Activated CD4-positive, alpha-beta memory T cell treated with anti-CD3 and anti-CD28 coated beads for 36 hours (primary cell): ENCODE measurements at regions not wholly inside any gene's neighbourhood (a gene's known extent, or its start where the extent isn't known, plus 50 kb on each side); places are given as distances from the start of the nearest gene placed in this dataset.

Experiments used
- CTCF ChIA-PET: fragments of 350-600 bp; sonication (Branson Sonifier 250); formaldehyde crosslinking; loops from one replicate; lab custom pipeline; 2021; ENCODE audit warnings: antibody characterized with exemption, inconsistent platforms; lab: Charles Lee
- POLR2A ChIA-PET: fragments of 350-600 bp; sonication (Branson Sonifier 250); formaldehyde crosslinking; loops from one replicate; lab custom pipeline; 2021; ENCODE audit warnings: antibody characterized with exemption; lab: Charles Lee
- DNase-seq: peaks from one replicate; pipeline ENCODE4 v3.0.0-alpha.2; 2020
- H3K27ac Mint-ChIP-seq: one replicate; pipeline ENCODE4 v1.8.0; 2021; ENCODE audit warnings: mixed read lengths
- H3K27me3 Mint-ChIP-seq: one replicate; pipeline ENCODE4 v1.8.0; 2021; ENCODE audit warnings: mixed read lengths
- H3K36me3 Mint-ChIP-seq: one replicate; pipeline ENCODE4 v1.8.0; 2021; ENCODE audit warnings: mixed read lengths
- H3K4me1 Mint-ChIP-seq: one replicate; pipeline ENCODE4 v1.8.0; 2021; ENCODE audit warnings: low read depth, mixed read lengths
- H3K4me3 Mint-ChIP-seq: one replicate; pipeline ENCODE4 v1.8.0; 2021; ENCODE audit warnings: mild to moderate bottlenecking, mixed read lengths
- H3K9me3 Mint-ChIP-seq: one replicate; pipeline ENCODE4 v1.8.0; 2021; ENCODE audit warnings: mixed read lengths
- intact Hi-C: fragments of 100-400 bp; cut with micrococcal nuclease; formaldehyde crosslinking; loops from one replicate; pipeline ENCODE4 v1.15.1; 2023

DNA sequence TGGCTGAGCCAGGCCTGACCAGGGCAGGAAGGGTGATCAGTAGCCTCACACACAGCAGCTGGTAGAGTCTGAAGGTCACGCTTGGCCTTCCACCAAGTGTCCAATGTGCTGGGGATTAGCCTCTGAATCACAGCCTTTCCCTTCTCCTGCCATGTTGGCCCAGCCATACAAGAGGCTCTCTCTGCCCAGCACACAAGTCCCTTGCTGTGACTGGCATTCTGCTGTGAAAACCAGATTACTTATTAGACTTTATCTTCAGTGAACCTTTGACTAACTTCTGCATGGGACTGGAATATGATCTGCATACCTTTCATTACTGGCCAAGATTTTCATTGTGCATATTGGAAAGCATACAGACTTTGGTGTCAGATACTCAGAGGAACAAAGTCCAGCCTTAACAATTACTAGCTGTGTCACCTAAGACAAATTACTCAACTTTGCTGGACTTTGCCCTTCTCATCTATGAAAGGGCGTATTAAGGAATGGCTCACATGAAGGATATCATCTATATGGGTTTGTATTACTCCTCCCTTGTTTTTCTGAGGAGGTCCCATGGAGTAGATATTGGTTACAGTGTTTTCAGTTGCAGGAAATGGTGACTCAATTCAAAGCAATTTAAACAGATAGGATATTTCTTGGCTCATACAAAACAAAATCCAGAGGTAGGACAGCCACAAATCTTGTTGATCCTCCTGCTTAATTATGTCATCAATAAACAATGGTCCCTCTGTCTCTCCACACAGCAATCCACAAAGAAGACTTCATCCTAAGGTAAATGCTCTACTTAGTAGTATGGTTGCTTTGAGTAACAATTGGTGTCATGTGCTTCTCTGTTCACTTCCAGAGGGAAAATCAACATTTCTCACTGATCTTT lies 99.6 kb downstream of the DYRK2 start:
- H3K27ac Mint-ChIP-seq, result no peak overlapping the region
- H3K36me3 Mint-ChIP-seq, result peaks cover 3% of the 10 kb centered on the region
- H3K9me3 Mint-ChIP-seq, result no peaks in the 10 kb centered on the region
- POLR2A ChIA-PET, result no interaction called here
- intact Hi-C loops, result no loop called here
- peaks cover 1% of the 10 kb centered on the region for H3K27me3 Mint-ChIP-seq
- DNase-seq, result no peak
- CTCF ChIA-PET, result no interaction called here
- no peaks in the 10 kb centered on the region for H3K4me1 Mint-ChIP-seq
- H3K4me3 Mint-ChIP-seq, result no peak overlapping the region

DNA sequence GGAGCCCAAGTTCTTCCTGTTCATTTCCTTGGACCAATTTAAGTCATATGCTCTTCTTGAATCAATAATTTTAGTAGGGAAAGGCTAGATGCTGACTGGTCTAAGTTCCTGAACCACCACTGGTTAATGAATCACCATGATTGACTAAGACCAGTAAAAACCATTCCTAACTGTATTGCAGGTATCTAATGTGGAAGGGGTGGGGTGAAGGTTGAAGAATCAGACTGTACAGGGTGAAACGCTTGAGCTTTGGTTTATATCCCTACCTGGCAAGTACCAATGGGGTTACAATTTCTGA lies 100.1 kb downstream of the DYRK2 start:
- CTCF ChIA-PET, result no interaction called here
- H3K36me3 Mint-ChIP-seq, result peaks cover 3% of the 10 kb centered on the region

DNA sequence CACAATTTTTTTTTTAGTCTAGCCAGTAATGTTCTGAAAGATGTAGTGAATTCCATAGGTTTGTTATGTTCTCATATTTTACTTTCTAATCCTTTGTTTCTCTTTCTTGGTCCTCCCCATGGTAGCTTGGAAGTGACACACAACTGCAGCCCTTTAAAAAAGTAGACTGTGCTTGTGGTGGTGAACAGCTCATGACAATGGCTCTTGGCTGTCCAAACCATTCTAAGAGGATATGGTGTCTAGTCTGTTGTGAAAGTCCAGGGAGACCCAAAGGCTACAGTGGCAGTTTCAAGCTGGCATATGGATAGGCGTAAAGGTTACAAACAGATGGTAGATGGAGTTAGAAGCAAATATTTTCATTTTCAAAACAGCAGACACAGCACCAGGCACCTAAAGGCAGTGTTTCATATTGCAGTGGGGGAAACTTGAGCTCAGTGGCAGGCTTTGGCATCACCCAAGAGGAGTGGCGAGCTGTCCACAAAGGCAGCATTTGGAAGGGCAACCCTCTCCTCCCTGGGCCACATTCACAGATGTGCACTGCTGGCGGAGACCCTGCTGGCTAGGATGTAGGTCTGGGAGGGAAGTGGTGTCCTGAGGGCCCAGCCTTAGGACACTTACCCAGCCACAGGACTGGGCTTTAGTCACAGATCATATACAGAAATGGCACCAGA lies 102.1 kb downstream of the DYRK2 start:
- CTCF ChIA-PET, result no interaction called here
- Mint-ChIP-seq H3K4me1 (peaks cover 6% of the 10 kb centered on the region), H3K4me3 (no peak overlapping the region), H3K36me3 (peaks cover 3% of the 10 kb centered on the region), H3K27me3 (no peaks in the 10 kb centered on the region), H3K9me3 (no peaks in the 10 kb centered on the region), H3K27ac (no peak overlapping the region)
- POLR2A ChIA-PET, result no interaction called here
- intact Hi-C loops, result no loop called here
- DNase-seq, result no peak

More for the DNA sequence above, 100.1 kb downstream of the DYRK2 start:
- H3K4me1 Mint-ChIP-seq, result no peaks in the 10 kb centered on the region
- intact Hi-C loops, result no loop called here
- H3K9me3 Mint-ChIP-seq, result no peaks in the 10 kb centered on the region
- POLR2A ChIA-PET, result no interaction called here
- no peak overlapping the region for H3K27ac Mint-ChIP-seq
- DNase-seq, result no peak
- H3K4me3 Mint-ChIP-seq, result no peak overlapping the region
- H3K27me3 Mint-ChIP-seq, result peaks cover 1% of the 10 kb centered on the region

DNA sequence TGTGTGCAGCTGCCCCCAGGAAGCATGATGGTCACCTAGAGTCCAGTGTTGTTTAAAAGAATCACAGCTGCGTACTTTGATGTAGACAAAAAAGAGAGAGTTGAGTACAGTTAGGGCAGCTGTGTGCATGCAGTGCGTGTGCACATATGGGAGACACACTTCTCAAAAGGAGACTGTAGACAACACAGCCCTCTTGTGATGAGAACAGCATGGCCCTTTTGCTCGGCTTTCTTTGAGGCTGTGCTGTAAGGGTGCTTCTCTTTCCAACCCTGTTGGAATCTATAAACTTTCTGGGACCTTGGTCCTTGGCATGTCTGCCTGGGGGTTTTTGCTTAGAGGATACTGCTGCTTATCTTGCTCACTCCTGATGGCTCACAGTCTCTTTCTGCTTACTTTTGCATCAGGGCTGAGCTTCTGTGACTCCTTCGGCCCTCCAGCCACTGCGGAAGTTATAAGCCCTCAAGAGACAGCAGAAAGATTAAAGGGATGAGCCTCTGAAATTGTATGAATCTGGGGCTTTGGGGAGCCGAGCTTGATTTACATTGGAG lies 102.9 kb downstream of the DYRK2 start:
- H3K27me3 Mint-ChIP-seq, result no peaks in the 10 kb centered on the region
- H3K36me3 Mint-ChIP-seq, result no peaks in the 10 kb centered on the region
- H3K27ac Mint-ChIP-seq, result no peak overlapping the region
- CTCF ChIA-PET, result no interaction called here
- no peak overlapping the region for H3K4me3 Mint-ChIP-seq
- POLR2A ChIA-PET, result no interaction called here
- DNase-seq, result no peak
- intact Hi-C loops, result no loop called here
- H3K4me1 Mint-ChIP-seq, result peaks cover 12% of the 10 kb centered on the region
- no peaks in the 10 kb centered on the region for H3K9me3 Mint-ChIP-seq

DNA sequence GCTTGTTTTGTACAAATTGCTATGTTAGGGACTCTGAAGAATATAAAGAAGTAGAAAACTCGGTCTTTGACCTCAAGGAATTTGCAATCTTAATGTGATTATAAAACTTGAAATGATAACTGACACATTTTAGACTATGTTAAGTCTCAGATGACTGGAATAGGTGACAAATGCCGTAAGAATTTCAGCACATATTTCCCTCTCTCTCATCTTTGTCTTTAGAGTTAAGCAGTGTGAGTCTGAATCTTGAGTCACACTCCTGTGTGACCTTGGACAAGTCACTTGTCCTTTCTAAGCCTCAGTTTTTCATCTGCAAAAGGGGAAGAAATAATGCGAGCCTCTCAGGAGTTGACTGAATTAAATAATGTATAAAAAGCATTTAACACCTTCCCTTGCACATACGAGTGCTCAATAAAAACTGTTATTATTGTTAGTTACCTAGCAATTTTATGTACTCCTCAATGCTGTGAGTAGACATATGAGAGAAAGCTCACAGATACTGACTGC lies 103.7 kb downstream of the DYRK2 start:
- Mint-ChIP-seq H3K36me3 (no peaks in the 10 kb centered on the region), H3K9me3 (no peaks in the 10 kb centered on the region), H3K27ac (no peak overlapping the region), H3K4me1 (peaks cover 14% of the 10 kb centered on the region), H3K4me3 (no peak overlapping the region), H3K27me3 (no peaks in the 10 kb centered on the region)
- ChIA-PET POLR2A (no interaction called here), CTCF (no interaction called here)
- intact Hi-C loops, result no loop called here
- no peak for DNase-seq

DNA sequence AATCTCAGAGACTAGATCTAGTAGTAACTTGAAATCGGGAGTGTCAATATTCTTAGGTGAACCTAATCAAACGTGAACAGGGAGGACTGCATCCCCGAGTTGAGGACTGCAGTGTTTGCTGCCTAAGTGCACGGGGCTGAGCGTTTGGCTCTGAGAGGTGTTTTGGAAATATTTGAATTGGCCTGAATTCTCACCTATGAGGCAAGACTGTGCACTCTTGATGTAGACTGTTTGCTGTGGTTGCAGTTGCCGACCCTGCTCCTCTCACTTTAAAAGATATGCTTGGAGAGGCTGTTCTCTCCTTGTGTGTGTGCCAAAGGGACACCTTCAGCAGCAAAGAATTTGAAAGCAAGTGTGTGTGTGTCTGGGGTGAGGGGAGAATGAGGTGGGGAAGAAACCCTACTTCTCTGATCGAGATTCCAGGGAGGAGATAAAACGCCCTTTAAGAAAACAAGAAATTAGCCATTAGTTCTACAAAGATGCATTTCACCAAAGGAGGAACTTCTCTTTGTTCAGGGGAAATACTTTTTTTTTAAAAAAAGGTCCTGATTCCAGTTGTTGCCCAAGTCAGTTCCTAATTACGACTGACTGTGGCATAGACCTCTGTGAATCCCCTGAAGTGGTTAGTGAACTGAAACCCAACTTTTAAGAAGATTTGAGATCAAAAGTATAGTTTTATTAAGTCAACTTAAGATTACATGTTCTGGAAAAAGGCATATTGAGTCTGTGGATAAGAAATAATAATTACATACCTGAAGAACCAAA lies 106.6 kb downstream of the DYRK2 start:
- ChIA-PET POLR2A (no interaction called here), CTCF (no interaction called here)
- no peak overlapping the region for H3K4me3 Mint-ChIP-seq
- no peaks in the 10 kb centered on the region for H3K9me3 Mint-ChIP-seq
- no peak overlapping the region for H3K27ac Mint-ChIP-seq
- no peaks in the 10 kb centered on the region for H3K27me3 Mint-ChIP-seq
- intact Hi-C loops, result no loop called here
- H3K36me3 Mint-ChIP-seq, result peaks cover 4% of the 10 kb centered on the region
- peaks cover 28% of the 10 kb centered on the region for H3K4me1 Mint-ChIP-seq
- DNase-seq, result no peak

DNA sequence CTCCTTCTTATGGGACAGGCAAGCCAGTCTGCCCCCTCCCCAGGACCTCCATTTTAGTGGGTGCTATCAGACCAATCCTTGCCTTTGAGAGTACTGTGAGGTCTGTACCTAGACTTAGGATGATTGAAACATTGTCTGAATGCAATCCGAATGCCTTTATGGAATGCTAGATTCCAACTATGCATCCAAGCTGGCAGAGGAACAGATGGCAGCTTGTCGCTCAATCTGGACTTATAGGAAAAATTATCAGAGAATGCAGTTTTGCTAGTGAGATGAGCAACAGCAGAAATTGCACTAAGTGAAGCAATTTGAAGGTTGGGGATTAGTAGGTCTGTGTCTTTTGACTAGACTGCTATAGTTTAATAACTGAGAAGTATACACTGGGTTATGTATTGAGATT lies 109.1 kb downstream of the DYRK2 start:
- Mint-ChIP-seq H3K4me1 (peaks cover 39% of the 10 kb centered on the region), H3K36me3 (peaks cover 4% of the 10 kb centered on the region), H3K27ac (no peak overlapping the region), H3K27me3 (no peaks in the 10 kb centered on the region), H3K4me3 (no peak overlapping the region), H3K9me3 (no peaks in the 10 kb centered on the region)
- intact Hi-C loops, result loop anchor here (2.0 kb wide), 1 partner anchor 59 kb away; no protein-coding TSS in a partner anchor
- no peak for DNase-seq
- ChIA-PET CTCF (no interaction called here), POLR2A (no interaction called here)

DNA sequence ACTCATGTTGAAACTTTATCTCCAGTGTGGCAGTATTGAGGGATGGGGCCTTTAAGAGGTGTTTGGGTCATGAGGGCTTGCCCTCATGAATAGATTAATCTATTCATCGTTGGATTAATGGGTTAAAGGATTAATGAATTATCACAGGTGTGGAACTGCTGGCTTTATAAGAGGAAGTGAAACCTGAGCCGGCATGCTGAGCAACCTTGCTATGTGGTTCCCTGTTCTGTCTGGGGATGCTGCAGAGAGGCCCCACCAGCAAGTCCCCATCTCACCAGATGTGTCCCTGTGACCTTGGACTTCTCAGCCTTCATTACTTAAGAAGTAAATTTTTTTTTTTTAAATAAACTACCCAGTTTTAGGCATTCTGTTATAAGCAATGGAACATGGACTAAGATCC lies 109.6 kb downstream of the DYRK2 start:
- Mint-ChIP-seq H3K4me1 (peaks cover 39% of the 10 kb centered on the region), H3K4me3 (no peak overlapping the region), H3K9me3 (no peaks in the 10 kb centered on the region), H3K27ac (no peak overlapping the region), H3K27me3 (no peaks in the 10 kb centered on the region), H3K36me3 (peaks cover 4% of the 10 kb centered on the region)
- POLR2A ChIA-PET, result no interaction called here
- CTCF ChIA-PET, result no interaction called here
- no peak for DNase-seq
- intact Hi-C loops, result loop anchor here (2.0 kb wide), 1 partner anchor 59 kb away; no protein-coding TSS in a partner anchor

DNA sequence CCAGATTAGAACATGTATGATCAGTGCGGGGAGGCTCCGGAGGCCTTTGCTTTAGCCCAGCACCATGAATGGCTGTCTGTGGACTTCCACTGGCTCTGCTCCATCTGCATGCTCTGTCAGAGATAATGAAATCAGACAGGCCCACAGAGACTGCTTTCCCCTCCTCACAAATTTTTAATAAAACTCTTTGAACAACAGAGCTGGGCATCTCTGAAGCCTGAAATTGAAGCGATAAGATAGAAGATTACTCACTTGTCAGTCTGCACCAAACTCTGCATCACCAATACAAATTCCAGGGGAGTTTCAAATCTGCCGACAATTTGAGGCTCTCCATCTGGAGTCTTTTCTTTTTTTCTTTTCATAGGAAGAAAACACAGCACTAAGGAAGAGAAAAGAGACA lies 110.0 kb downstream of the DYRK2 start:
- ChIA-PET CTCF (no interaction called here), POLR2A (no interaction called here)
- no peak for DNase-seq
- H3K4me1 Mint-ChIP-seq, result peaks cover 39% of the 10 kb centered on the region
- H3K9me3 Mint-ChIP-seq, result no peaks in the 10 kb centered on the region
- peaks cover 4% of the 10 kb centered on the region for H3K36me3 Mint-ChIP-seq
- intact Hi-C loops, result loop anchor here (2.0 kb wide), 1 partner anchor 60 kb away; no protein-coding TSS in a partner anchor
- no peak overlapping the region for H3K27ac Mint-ChIP-seq
- no peak overlapping the region for H3K4me3 Mint-ChIP-seq
- H3K27me3 Mint-ChIP-seq, result no peaks in the 10 kb centered on the region

DNA sequence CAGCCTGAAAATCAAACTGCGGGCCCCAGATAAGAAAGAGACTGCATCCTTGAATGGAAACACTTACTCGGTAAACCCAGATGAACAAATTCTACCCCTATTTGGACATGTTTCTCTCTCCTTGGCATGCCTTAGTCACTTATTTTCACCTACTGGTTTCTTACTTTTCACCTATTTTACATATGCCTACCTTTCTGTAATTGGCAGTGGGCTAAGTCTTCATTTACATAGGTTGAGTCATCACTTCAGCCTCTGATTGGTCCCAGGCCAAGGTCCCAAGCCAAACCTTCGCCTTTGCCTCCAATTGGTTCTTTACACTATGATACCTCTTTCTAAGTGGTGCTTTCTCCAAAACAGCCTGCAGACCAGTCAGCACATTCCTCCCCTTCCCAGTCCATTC lies 111.3 kb downstream of the DYRK2 start:
- H3K9me3 Mint-ChIP-seq, result no peaks in the 10 kb centered on the region
- H3K27me3 Mint-ChIP-seq, result no peaks in the 10 kb centered on the region
- no peak overlapping the region for H3K4me3 Mint-ChIP-seq
- intact Hi-C loops, result loop anchor here (1.0 to 2.0 kb wide), 2 partner anchors 44 to 61 kb away; no protein-coding TSS in a partner anchor
- peaks cover 4% of the 10 kb centered on the region for H3K36me3 Mint-ChIP-seq
- ChIA-PET POLR2A (no interaction called here), CTCF (interaction anchor here (0.6 kb wide), 2 partner anchors 406 to 836 kb away, joined by 3 to 4 read pairs; no protein-coding TSS in a partner anchor)
- peak overlapping the region; percentile 73 for H3K27ac Mint-ChIP-seq
- H3K4me1 Mint-ChIP-seq, result peaks cover 39% of the 10 kb centered on the region
- peak; percentile 29 for DNase-seq

DNA sequence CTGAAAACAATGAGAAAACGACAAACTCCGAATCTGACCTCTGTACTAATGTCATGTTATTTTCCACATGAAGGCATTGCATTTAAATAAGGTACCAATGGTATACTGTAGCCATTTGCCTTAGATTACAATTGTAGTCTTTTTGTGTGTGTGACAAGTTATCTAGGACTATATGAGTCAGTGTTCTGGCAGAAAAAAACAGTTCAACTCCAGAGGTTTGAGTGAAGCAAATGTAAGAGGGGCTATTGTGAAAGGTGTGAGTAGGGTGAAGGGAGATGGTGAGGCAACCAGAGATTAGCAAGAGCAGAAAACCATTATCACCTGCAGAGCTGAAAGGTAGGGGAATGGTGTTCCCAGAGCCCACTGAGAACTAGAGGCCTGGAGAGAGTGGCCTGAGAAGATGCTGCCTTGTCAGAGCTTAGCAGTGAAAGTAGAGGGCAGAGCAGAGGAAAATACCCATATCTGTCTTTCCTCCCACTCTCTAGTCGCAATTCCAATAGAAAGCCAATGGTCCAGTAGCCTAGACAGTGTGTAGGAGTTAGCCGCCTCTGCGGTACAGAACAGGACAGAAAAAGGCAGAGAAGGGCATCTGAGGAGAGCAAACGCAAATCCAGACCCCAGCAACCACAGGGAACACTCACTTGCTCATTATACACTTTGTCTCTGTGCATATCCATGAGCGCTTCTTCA lies 112.2 kb downstream of the DYRK2 start:
- no peaks in the 10 kb centered on the region for H3K27me3 Mint-ChIP-seq
- H3K27ac Mint-ChIP-seq, result no peak overlapping the region
- intact Hi-C loops, result loop anchor here (1.0 kb wide), 1 partner anchor 44 kb away; no protein-coding TSS in a partner anchor
- H3K4me3 Mint-ChIP-seq, result no peak overlapping the region
- peaks cover 4% of the 10 kb centered on the region for H3K36me3 Mint-ChIP-seq
- CTCF ChIA-PET, result no interaction called here
- H3K9me3 Mint-ChIP-seq, result no peaks in the 10 kb centered on the region
- DNase-seq, result no peak
- POLR2A ChIA-PET, result no interaction called here
- H3K4me1 Mint-ChIP-seq, result peaks cover 32% of the 10 kb centered on the region
